Fibroblast of lung (primary cell): ENCODE measurements at regions not wholly inside any gene's neighbourhood (a gene's known extent, or its start where the extent isn't known, plus 50 kb on each side); places are given as distances from the start of the nearest gene placed in this dataset.

Experiments
- EZH2 ChIP-seq: IDR thresholded peaks from 2 replicates; pipeline ENCODE4 v1.5.1; 2012; ENCODE audit warnings: low read length, control low read depth, mild to moderate bottlenecking; ENCODE audit errors: missing control alignments
- TF ChIP-seq, protein P1 (sequence below), 2 donors: IDR thresholded peaks in 1 of 2; conservative IDR thresholded peaks in 1 of 2; 1 replicate in 1 of 2; 2 replicates in 1 of 2; pipeline ENCODE4 v1.5.1; 2011 to 2012; ENCODE audit warnings: low read length in 2 of 2, control low read depth in 1 of 2, inconsistent platforms in 1 of 2, low read depth in 1 of 2, mild to moderate bottlenecking in 1 of 2

DNA sequence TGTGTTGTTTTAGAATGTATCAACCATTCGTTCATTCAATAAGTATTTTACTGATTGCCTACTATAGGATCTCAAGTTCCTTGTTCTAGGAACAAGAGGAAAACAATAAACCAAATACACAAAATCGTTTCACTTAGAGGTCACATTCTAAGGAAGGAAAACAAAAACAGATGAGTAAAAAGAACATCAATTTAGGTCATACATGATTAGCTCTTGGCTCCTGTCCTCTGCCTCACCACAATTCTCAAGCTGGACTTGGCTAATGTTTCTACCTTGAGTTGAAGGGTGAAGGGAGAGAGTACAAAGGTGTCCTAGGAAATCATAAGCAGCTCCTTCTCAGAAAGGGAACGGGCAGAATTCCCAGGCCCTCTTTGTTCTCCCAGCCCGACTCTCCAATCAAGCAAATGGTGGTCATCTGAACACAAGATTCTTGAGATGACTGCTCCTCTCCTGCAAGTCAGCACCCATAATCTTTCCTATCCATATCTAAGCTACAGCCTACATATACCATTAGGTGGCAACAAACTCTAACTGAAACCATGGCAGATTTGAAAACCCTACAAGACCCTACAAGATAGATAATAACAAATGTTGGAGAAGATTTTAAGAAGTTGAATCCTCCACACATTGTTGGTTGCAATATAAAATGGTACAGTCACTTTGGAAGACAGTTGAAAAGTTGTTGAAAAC, 76.0 kb downstream of the CBLN2 start:
- TF ChIP-seq, protein P1, sequence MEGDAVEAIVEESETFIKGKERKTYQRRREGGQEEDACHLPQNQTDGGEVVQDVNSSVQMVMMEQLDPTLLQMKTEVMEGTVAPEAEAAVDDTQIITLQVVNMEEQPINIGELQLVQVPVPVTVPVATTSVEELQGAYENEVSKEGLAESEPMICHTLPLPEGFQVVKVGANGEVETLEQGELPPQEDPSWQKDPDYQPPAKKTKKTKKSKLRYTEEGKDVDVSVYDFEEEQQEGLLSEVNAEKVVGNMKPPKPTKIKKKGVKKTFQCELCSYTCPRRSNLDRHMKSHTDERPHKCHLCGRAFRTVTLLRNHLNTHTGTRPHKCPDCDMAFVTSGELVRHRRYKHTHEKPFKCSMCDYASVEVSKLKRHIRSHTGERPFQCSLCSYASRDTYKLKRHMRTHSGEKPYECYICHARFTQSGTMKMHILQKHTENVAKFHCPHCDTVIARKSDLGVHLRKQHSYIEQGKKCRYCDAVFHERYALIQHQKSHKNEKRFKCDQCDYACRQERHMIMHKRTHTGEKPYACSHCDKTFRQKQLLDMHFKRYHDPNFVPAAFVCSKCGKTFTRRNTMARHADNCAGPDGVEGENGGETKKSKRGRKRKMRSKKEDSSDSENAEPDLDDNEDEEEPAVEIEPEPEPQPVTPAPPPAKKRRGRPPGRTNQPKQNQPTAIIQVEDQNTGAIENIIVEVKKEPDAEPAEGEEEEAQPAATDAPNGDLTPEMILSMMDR (conservative IDR thresholded peaks at IDR 0.05 in 1 of 2, IDR thresholded peaks at IDR 0.05 in 1 of 2; ENCODE audit: low read depth in 1 of 2, low read length in 2 of 2), result no peak
- no peak for TF ChIP-seq EZH2
